ENCODE measurements at regions not wholly inside any gene's neighbourhood (a gene's known extent, or its start where the extent isn't known, plus 50 kb on each side); places are given as distances from the start of the nearest gene placed in this dataset.
"Not testable (repeated sequence)": the region's sequence is repeated elsewhere in the genome, so short reads cannot be mapped to it uniquely, and the experiment has no call there.

DNA sequence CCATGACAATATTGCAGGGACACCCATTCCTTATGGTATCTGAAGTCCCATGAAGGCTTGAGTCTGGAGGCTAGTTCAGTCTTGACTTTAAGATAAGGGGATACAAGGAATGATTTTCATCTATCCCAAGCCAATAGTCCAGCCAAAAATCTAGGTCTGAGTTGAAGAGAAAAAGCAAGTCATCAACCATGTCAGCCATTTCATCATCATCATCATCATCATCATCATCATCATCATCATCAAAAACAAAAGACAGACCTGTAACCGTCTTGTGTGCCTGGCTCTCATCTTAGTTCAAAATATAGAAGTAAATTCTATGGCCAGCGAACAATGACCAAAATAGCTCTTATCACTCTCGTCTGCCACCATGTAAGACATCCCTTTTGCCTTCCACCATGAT lies 59.5 kb upstream of the FAM90A26 start:
- H3K36me3 ChIP-seq; intact Hi-C loops (cut with DNase I); H3K9me3 ChIP-seq; DNase-seq (ENCODE audit: low spot score in 2 of 2); H3K27ac ChIP-seq; H3K4me1 ChIP-seq; H3K4me3 ChIP-seq; H3K27me3 ChIP-seq: not testable (repeated sequence)

DNA sequence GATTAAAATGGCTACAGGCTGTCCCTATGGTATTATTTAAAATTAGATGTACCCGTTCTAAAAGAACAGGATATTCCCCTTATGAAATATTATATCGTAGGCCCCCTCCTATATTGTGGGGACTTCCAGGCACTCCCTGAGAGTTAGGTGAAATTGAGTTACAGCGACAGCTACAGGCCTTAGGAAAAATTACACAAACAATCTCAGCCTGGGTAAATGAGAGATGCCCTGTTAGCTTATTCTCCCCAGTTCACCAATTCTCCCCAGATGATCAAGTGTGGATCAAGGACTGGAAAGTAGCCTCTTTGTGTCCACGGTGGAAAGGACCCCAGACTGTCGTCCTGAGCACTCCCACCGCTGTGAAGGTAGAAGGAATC lies 67.1 kb upstream of the FAM90A26 start:
- H3K27me3 ChIP-seq; H3K9me3 ChIP-seq; H3K4me3 ChIP-seq; intact Hi-C loops (cut with DNase I); H3K27ac ChIP-seq; DNase-seq (ENCODE audit: low spot score in 2 of 2); H3K36me3 ChIP-seq; H3K4me1 ChIP-seq: not testable (repeated sequence)
- TF ChIP-seq, protein P1, sequence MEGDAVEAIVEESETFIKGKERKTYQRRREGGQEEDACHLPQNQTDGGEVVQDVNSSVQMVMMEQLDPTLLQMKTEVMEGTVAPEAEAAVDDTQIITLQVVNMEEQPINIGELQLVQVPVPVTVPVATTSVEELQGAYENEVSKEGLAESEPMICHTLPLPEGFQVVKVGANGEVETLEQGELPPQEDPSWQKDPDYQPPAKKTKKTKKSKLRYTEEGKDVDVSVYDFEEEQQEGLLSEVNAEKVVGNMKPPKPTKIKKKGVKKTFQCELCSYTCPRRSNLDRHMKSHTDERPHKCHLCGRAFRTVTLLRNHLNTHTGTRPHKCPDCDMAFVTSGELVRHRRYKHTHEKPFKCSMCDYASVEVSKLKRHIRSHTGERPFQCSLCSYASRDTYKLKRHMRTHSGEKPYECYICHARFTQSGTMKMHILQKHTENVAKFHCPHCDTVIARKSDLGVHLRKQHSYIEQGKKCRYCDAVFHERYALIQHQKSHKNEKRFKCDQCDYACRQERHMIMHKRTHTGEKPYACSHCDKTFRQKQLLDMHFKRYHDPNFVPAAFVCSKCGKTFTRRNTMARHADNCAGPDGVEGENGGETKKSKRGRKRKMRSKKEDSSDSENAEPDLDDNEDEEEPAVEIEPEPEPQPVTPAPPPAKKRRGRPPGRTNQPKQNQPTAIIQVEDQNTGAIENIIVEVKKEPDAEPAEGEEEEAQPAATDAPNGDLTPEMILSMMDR (IDR thresholded peaks at IDR 0.05): peak in 1 of 3 experiments; percentile 16

DNA sequence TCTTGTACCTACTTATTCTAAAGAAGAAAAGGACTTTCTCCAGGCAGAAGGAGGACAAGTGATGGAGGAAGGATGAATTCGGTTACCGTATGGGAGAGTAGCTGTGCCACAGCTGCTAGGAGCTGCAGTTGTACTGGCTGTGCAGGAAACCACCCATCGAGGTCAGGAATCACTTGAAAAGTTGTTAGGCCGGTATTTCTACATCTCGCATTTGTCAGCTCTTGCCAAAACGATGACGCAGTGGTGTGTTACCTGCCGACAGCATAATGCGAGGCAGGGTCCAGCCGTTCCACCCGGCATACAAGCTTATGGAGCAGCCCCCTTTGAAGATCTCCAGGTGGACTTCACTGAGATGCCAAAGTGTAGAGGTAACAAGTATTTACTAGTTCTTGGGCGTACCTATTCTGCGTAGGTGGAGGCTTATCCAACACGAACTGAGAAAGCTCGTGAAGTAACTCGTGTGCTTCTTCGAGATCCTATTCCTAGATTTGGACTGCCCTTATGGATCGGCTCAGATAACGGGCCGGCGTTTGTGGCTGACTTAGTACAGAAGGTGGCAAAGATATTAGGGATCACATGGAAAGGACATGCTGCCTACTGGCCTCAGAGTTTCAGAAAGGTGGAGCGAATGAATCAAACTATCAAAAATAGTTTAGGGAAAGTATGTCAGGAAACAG lies 67.6 kb upstream of the FAM90A26 start:
- H3K36me3 ChIP-seq; H3K9me3 ChIP-seq; intact Hi-C loops (cut with DNase I); H3K4me1 ChIP-seq; H3K27me3 ChIP-seq; DNase-seq (ENCODE audit: low spot score in 2 of 2); H3K27ac ChIP-seq; H3K4me3 ChIP-seq: not testable (repeated sequence)

DNA sequence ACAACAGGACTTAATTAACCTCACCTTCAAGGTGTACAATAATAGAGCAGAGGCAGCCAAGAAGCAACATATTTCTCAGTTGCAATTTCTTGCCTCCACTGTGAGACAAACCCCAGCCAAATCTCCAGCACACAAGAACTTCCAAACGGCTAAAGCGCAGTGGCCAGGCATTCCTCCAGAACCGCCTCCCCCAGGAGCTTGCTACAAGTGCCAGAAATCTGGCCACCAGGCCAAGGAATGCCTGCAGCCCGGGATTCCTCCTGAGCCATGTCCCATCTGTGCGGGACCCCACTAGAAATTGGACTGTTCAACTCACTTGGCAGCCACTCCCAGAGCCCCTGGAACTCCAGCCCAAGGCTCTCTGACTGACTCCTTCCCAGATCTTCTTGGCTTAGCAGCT lies 73.9 kb upstream of the FAM90A26 start:
- H3K9me3 ChIP-seq; H3K27me3 ChIP-seq; H3K36me3 ChIP-seq; DNase-seq (ENCODE audit: low spot score in 2 of 2); intact Hi-C loops (cut with DNase I); H3K4me1 ChIP-seq; H3K4me3 ChIP-seq; H3K27ac ChIP-seq: not testable (repeated sequence)

DNA sequence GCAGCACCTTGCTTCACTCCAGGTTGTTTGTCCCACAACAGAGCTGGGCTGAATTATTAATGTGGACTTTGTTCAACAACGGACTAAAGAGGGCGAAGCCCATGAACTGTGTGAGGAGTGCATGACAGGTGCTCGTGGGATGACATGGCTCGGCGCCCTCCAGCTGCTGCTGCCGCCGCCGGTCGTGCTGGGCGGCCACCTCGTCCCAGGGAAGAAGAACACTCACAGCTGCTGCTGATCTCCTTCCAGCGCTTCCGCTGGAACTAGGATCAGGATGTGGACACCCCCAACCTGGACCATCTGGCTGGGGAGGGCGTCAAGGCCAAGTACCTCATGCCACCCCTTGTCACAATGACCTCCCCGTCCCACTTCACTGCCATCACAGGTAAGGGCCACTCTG lies 91.4 kb upstream of the FAM90A26 start:
- H3K36me3 ChIP-seq; DNase-seq (ENCODE audit: low spot score in 2 of 2); H3K4me1 ChIP-seq; H3K4me3 ChIP-seq; intact Hi-C loops (cut with DNase I); H3K9me3 ChIP-seq; H3K27me3 ChIP-seq; H3K27ac ChIP-seq: not testable (repeated sequence)

DNA sequence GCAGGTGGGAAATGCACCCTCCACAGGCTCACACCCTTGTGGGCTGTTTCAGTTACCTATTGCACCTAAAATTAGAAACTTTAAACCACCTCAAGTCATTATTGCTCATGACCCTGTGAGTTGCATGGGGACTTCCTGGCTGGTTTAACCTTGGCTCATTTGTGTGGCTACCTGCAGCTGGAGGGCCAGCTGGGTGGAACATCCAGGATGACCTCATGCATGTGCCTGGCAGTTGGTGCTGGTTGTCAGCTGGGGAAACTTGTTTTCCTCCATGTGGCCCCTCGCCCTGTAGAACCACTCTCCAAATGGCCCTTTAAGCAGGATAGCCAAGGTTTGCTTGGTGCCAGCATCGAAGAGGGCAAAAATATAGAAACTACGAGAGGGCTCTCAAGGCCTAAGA lies 93.2 kb upstream of the FAM90A26 start:
- intact Hi-C loops (cut with DNase I); H3K4me3 ChIP-seq: not testable (repeated sequence)

DNA sequence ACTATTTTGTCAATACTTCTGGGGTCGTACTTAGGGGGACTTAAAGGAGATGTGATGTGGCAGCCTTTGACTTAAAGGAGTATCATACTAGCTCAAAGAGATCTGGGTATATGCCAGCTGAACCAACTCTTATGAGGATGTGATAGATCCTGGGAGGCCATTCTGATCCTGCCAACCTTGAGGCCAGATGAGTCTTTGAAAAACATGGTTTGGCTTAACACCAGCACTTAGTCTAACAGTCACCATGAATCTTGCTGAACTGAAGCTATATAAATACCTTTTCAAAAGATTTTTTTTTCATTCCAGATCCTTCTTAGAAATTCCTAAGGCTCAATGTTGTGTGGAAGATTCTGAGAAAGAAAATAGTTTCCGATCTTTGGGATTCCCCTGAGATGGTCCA lies 93.7 kb upstream of the FAM90A26 start:
- H3K4me1 ChIP-seq; H3K36me3 ChIP-seq; H3K9me3 ChIP-seq; intact Hi-C loops (cut with DNase I); DNase-seq (ENCODE audit: low spot score in 2 of 2); H3K27me3 ChIP-seq; H3K4me3 ChIP-seq; H3K27ac ChIP-seq: not testable (repeated sequence)

More for the DNA sequence above, 93.2 kb upstream of the FAM90A26 start:
- H3K4me1 ChIP-seq; H3K27me3 ChIP-seq; H3K9me3 ChIP-seq; H3K27ac ChIP-seq; H3K36me3 ChIP-seq; DNase-seq (ENCODE audit: low spot score in 2 of 2): not testable (repeated sequence)

DNA sequence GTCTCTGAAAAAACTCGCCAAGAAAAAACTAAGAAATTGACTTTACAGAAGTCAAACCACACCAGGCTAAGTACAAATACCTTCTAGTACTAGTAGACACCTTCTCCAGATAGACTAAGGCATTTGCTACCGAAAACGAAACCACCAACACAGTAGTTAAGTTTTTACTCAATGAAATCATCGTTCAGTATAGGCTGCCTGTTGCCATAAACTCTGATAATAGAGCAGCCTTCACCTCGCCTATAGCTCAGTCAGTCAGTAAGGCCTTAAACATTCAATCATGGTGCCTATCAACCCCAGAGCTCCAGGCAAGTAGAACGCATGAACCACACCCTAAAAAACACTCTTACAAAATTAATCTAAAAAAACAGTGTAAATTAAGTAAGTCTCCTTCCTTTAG lies 96.8 kb upstream of the FAM90A26 start:
- H3K27me3 ChIP-seq; H3K27ac ChIP-seq; H3K4me3 ChIP-seq; H3K4me1 ChIP-seq; intact Hi-C loops (cut with DNase I); H3K36me3 ChIP-seq; H3K9me3 ChIP-seq; DNase-seq (ENCODE audit: low spot score in 2 of 2): not testable (repeated sequence)

DNA sequence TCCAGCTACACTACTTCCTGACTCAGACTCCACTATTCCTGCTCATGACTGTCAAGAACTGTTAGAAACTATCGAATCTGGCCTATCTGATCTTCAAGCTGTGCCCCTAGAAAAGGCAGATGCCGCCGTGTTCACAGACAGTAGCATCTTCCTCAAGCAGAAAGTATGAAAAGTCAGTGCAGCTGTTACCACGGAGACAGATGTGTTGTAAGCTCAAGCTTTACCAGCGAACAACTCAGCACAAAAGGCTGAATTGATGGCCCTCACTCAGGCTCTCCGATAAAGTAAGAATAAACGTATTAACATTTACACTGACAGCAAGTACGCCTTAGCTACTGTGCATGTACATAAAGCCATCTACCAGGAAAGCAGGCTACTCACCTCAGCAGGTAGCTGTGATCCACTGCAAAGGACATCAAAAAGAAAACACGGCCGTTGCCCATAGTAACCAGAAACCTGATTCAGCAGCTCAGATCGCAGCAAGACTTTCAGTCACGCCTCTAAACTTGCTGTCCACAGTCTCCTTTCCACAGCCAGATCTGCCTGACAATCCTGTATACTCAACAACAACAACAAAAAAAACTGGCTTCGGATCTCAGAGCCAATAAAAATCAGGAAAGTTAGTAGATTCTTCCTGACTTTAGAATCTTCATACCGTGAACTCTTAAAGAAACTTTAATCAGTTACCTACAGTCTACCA lies 97.5 kb upstream of the FAM90A26 start:
- H3K36me3 ChIP-seq; H3K27ac ChIP-seq; H3K4me3 ChIP-seq; intact Hi-C loops (cut with DNase I); H3K4me1 ChIP-seq; H3K27me3 ChIP-seq; DNase-seq (ENCODE audit: low spot score in 2 of 2); H3K9me3 ChIP-seq: not testable (repeated sequence)

DNA sequence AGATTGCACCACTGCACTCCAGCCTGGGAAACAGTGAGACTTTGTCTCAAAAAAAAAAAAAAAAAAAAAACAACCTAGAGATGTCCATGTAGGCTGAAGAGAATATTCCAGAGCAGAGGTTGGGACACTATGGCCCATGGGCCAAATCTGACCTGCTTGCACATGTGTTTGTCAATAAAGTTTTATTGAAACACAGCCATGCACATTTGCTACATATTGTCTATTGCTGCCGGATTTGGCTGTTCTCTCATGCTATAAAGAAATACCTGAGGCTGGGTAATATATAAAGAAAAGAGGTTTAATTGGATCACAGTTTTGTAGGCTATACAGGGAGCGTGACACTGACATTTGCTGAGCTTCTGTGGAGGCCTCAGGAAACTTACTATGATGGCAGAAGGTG lies 102.3 kb upstream of the FAM90A26 start:
- H3K9me3 ChIP-seq; H3K36me3 ChIP-seq; intact Hi-C loops (cut with DNase I); H3K4me1 ChIP-seq; H3K4me3 ChIP-seq; H3K27ac ChIP-seq; H3K27me3 ChIP-seq; DNase-seq (ENCODE audit: low spot score in 2 of 2): not testable (repeated sequence)

DNA sequence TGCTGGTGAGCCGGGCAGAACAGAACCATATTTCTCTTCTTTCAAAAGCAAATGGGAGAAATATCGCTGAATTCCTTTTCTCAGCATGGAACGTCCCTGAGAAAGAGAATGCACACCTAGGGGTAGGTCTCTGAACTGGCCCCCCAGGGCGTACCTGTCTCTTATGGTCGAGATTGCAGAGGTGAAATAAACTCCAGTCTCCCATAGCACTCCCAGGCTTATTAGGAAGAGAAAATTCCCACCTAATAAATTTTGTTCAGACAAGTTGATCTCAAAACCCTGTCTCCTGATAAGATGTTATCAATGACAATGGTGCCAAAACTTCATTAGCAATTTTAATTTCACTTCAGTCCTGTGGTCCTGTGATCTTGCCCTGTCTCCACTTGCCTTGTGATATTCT lies 106.6 kb upstream of the FAM90A26 start:
- H3K27me3 ChIP-seq; H3K27ac ChIP-seq; DNase-seq (ENCODE audit: low spot score in 2 of 2); intact Hi-C loops (cut with DNase I); H3K4me3 ChIP-seq; H3K36me3 ChIP-seq; H3K4me1 ChIP-seq; H3K9me3 ChIP-seq: not testable (repeated sequence)

DNA sequence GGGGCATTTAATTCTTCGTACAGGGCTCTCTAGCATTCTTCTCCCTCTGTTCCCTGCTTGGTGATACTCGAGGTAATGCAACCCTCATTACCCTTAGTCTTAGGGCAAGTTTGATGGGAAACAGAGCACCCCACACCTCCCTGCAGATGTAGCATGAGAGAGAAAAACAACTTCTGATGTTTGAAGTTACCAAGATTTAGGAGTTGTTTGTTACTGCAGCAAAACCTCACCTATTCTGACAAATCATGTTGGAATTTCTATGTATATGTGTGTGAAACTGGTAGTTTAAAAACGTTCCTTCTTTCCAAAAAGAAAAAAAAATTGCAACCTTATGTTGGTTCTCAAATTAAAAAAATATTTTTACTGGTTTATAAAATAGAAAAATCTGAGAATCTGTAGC lies 145.3 kb upstream of the FAM90A26 start:
- H3K27me3 ChIP-seq; DNase-seq (ENCODE audit: low spot score in 2 of 2); H3K4me3 ChIP-seq; H3K27ac ChIP-seq; H3K36me3 ChIP-seq; H3K4me1 ChIP-seq; intact Hi-C loops (cut with DNase I); H3K9me3 ChIP-seq: not testable (repeated sequence)

DNA sequence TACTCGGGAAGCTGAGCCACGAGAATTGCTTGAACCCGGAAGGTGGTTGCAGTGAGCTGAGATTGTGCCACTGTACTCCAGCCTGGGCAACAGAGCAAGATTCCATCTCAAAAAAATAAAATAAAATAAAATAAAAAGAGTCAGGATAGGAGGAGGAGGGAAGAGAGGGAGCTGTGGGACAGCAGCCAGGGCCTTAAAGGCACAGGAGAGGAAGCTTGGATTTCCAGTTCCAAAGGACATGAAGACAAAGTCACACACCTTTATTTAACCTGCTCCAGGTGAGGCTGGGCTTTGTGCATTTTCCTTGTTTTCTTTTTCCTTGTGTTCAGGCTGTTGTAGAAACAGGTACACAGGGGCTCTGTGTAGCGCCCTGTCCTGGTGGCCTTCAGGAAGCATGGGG lies 138.2 kb upstream of the HMX1 start:
- H3K9me3 ChIP-seq; DNase-seq (ENCODE audit: low spot score in 2 of 2); H3K4me3 ChIP-seq; intact Hi-C loops (cut with DNase I); H3K27ac ChIP-seq; H3K36me3 ChIP-seq; H3K27me3 ChIP-seq; H3K4me1 ChIP-seq: not testable (repeated sequence)

DNA sequence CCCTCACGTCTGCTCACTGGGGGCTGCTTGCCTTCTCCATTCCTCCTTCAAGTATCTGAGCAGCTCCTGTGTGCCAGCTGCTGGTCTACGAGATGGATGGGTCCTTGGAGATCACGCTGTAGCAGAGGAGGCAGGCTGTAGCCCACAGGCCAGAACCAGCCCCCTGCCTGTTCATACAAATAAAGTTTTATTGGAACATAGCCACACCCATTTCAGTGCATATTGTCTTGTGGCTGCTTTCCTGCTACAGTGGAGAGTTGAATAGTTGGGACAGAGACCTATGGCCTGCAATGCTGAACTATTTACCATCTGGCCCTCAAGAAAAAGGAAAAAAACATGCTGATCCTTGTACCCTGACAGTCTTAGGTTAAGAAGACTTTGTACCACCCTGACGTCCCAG lies 136.8 kb upstream of the HMX1 start:
- H3K9me3 ChIP-seq; H3K4me1 ChIP-seq; H3K27me3 ChIP-seq; H3K27ac ChIP-seq; intact Hi-C loops (cut with DNase I); H3K4me3 ChIP-seq; H3K36me3 ChIP-seq; DNase-seq (ENCODE audit: low spot score in 2 of 2): not testable (repeated sequence)
